ENCODE measurements at regions not wholly inside any gene's neighbourhood (a gene's known extent, or its start where the extent isn't known, plus 50 kb on each side); places are given as distances from the start of the nearest gene placed in this dataset.
"Not testable (repeated sequence)": the region's sequence is repeated elsewhere in the genome, so short reads cannot be mapped to it uniquely, and the experiment has no call there.

DNA sequence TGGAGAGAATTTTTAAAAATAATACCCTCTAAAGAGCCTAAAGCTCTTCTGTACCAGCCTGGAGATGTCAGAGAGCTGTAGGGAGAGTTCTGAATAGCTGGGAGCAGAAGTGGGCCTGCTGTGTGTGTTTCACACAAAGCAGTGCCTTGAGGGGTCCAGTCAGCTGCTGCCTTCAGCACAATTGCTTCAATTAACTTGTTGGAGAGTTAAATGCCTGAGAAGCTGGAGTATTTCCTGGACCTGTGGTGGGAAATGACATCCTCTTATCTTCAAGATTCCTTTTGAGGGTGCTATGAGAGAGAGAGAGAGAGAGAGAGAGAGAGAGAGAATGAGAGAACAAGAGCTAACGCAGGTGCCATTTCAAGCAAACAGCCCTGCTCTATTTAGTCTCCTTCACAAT, 96.2 kb upstream of the IL1RAPL2 start:
- ChIA-PET CTCF (no interaction called here), POLR2A (no interaction called here)
- DNase-seq (ENCODE audit: extremely low spot score), result no peak
- TF ChIP-seq LEF1 (IDR thresholded peaks at IDR 0.05; ENCODE audit: borderline replicate concordance), result no peak
- no peak for TF ChIP-seq L3MBTL2 (conservative IDR thresholded peaks at IDR 0.05)
- TF ChIP-seq ZNF384 (IDR thresholded peaks at IDR 0.05), result no peak
- no peak for TF ChIP-seq ARNT (IDR thresholded peaks at IDR 0.05)
- no peak for TF ChIP-seq FOXK2 (IDR thresholded peaks at IDR 0.05)
- TF ChIP-seq BHLHE40 (IDR thresholded peaks at IDR 0.05; ENCODE audit: borderline replicate concordance), result no peak
- TF ChIP-seq ELF4 (IDR thresholded peaks at IDR 0.05), result no peak
- no peak for TF ChIP-seq NFRKB (IDR thresholded peaks at IDR 0.05)
- TF ChIP-seq TARDBP (IDR thresholded peaks at IDR 0.05), result no peak
- TF ChIP-seq SP1 (IDR thresholded peaks at IDR 0.05), result no peak
- no peak for TF ChIP-seq CTBP1 (IDR thresholded peaks at IDR 0.05; ENCODE audit: borderline replicate concordance)

DNA sequence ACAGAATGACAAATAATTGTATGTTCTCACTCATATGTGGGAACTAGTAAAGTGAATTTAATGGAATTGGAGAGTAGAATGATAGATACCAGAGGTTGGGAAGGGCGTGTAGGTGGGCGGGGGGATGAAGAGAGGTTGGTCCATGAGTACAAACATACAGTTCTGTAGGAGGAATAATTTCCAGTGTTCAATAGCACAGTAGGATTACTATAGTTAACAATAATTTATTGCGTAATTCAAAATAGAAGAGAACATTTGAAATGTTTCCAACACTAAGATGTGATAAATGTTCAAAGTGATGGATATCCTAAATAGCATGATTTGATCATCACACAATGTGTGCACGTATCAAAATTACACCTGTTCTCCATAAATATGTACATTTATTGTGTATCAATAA, 106.2 kb upstream of the IL1RAPL2 start:
- TF ChIP-seq SUZ12 (IDR thresholded peaks at IDR 0.05), result no peak
- TF ChIP-seq SP1 (IDR thresholded peaks at IDR 0.05), result no peak
- no peak for TF ChIP-seq FOXM1 (IDR thresholded peaks at IDR 0.05; ENCODE audit: borderline replicate concordance)
- TF ChIP-seq, protein P1, sequence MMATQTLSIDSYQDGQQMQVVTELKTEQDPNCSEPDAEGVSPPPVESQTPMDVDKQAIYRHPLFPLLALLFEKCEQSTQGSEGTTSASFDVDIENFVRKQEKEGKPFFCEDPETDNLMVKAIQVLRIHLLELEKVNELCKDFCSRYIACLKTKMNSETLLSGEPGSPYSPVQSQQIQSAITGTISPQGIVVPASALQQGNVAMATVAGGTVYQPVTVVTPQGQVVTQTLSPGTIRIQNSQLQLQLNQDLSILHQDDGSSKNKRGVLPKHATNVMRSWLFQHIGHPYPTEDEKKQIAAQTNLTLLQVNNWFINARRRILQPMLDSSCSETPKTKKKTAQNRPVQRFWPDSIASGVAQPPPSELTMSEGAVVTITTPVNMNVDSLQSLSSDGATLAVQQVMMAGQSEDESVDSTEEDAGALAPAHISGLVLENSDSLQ (IDR thresholded peaks at IDR 0.05), result no peak
- no peak for TF ChIP-seq ARNT (IDR thresholded peaks at IDR 0.05)
- TF ChIP-seq FOXK2 (IDR thresholded peaks at IDR 0.05), result no peak
- no peak for TF ChIP-seq ZNF384 (IDR thresholded peaks at IDR 0.05)
- TF ChIP-seq LEF1 (IDR thresholded peaks at IDR 0.05; ENCODE audit: borderline replicate concordance), result no peak
- no peak for TF ChIP-seq HDGF (IDR thresholded peaks at IDR 0.05; ENCODE audit: borderline replicate concordance)
- no peak for TF ChIP-seq CTBP1 (IDR thresholded peaks at IDR 0.05; ENCODE audit: borderline replicate concordance)
- TF ChIP-seq NFRKB (IDR thresholded peaks at IDR 0.05), result no peak
- no peak for TF ChIP-seq ELF4 (IDR thresholded peaks at IDR 0.05)
- TF ChIP-seq FOXA1 (IDR thresholded peaks at IDR 0.05), result no peak
- no peak for TF ChIP-seq L3MBTL2 (conservative IDR thresholded peaks at IDR 0.05)
- TF ChIP-seq BHLHE40 (IDR thresholded peaks at IDR 0.05; ENCODE audit: borderline replicate concordance), result no peak
- ChIA-PET POLR2A (no interaction called here), CTCF (no interaction called here)
- no peak for DNase-seq (ENCODE audit: extremely low spot score)

DNA sequence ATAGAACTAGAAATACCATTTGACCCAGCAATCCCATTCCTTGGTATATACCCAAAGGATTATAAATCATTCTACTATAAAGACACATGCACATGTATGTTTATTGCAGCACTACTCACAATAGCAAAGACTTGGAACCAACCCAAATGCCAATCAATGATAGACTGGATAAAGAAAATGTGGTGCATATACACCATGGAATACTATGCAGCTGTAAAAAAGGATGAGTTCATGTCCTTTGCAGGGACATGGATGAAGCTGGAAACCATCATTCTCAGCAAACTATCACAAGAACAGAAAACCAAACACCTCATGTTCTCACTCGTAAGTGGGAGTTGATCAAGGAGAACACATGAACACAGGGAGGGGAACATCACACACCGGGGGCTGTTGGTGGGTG, 108.9 kb upstream of the IL1RAPL2 start:
- DNase-seq (ENCODE audit: extremely low spot score); POLR2A ChIA-PET; CTCF ChIA-PET: not testable (repeated sequence)

DNA sequence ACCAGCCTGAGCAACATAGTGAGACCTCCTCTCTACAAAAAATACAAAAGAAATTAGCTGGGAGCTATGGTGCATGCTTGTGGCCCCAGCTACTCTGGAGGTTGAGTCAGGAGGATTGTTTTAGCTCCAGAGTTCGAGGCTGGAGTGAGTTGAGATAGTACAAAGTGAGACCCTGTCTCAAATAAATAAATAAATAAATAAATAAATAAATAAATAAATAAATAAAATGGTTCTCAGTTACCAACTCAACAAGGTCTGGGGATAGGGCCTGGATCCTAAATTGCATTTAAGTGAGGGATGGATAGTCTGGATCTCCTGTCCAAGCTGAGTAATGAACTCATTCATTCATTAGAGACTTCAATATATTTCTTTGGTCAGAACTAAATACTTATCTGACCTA, 115.7 kb upstream of the IL1RAPL2 start:
- DNase-seq (ENCODE audit: extremely low spot score), result no peak
- ChIA-PET CTCF (no interaction called here), POLR2A (no interaction called here)

DNA sequence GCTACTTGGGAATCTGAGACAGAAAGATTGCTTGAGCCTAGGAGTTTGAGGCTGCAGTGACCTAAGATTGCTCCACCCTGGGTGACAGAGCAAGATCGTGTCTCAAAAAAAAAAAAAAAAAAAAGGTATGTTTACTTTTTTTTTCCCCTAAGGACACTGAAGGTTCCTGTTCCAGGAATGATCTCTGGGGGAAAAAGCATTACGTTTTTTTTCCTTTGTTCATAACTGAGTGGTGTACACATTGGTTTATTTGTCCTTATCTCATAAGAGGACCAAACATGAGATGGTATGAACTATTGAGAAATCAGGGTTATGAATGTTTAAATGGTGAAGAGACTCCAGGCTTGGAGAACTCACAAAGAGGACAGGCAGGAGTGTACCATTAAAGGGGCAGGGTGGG, 120.4 kb upstream of the IL1RAPL2 start:
- no peak for DNase-seq (ENCODE audit: extremely low spot score)
- ChIA-PET CTCF (no interaction called here), POLR2A (no interaction called here)
- no peak for TF ChIP-seq NFRKB (IDR thresholded peaks at IDR 0.05)

More for the DNA sequence above, 115.7 kb upstream of the IL1RAPL2 start:
- no peak for TF ChIP-seq FOXM1 (IDR thresholded peaks at IDR 0.05; ENCODE audit: borderline replicate concordance)
- no peak for TF ChIP-seq HDGF (IDR thresholded peaks at IDR 0.05; ENCODE audit: borderline replicate concordance)
- TF ChIP-seq FOXA1 (IDR thresholded peaks at IDR 0.05), result no peak
- TF ChIP-seq TARDBP (IDR thresholded peaks at IDR 0.05), result no peak
- no peak for TF ChIP-seq FOXK2 (IDR thresholded peaks at IDR 0.05)
- TF ChIP-seq L3MBTL2 (conservative IDR thresholded peaks at IDR 0.05), result no peak
- no peak for TF ChIP-seq ELF4 (IDR thresholded peaks at IDR 0.05)
- TF ChIP-seq CTBP1 (IDR thresholded peaks at IDR 0.05; ENCODE audit: borderline replicate concordance), result no peak
- no peak for TF ChIP-seq ARNT (IDR thresholded peaks at IDR 0.05)
- TF ChIP-seq, protein P1 (IDR thresholded peaks at IDR 0.05), result no peak
- TF ChIP-seq LEF1 (IDR thresholded peaks at IDR 0.05; ENCODE audit: borderline replicate concordance), result no peak

DNA sequence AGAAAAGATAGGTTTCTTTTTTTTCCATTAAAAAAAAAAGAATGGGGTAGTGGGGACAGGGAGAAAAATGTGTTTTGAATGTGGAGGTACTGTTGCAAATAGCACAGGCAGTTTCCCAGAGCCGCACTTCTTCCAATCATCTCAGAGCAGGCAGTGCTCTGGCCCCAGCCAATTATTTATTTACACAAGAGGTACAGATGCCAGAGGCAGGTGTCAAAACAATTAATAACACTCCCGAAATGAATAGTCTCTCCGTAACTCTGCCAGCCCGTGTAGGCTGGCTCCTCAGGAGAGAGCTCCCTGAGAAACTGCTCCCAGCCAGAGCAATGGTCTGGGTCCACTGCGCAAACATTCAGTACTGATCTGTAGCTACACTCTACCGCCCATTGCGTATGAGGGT, 130.8 kb upstream of the IL1RAPL2 start:
- TF ChIP-seq ARNT (IDR thresholded peaks at IDR 0.05) (no peak), TARDBP (IDR thresholded peaks at IDR 0.05) (no peak), L3MBTL2 (conservative IDR thresholded peaks at IDR 0.05) (no peak), LEF1 (IDR thresholded peaks at IDR 0.05; ENCODE audit: borderline replicate concordance) (no peak), NFRKB (IDR thresholded peaks at IDR 0.05) (no peak), FOXA1 (IDR thresholded peaks at IDR 0.05) (no peak), FOXK2 (IDR thresholded peaks at IDR 0.05) (no peak), FOXM1 (IDR thresholded peaks at IDR 0.05; ENCODE audit: borderline replicate concordance) (no peak), BHLHE40 (IDR thresholded peaks at IDR 0.05; ENCODE audit: borderline replicate concordance) (no peak), ELF4 (IDR thresholded peaks at IDR 0.05) (no peak)
- TF ChIP-seq, protein P1 (IDR thresholded peaks at IDR 0.05), result no peak
- CTCF ChIA-PET, result no interaction called here
- POLR2A ChIA-PET, result no interaction called here
- DNase-seq (ENCODE audit: extremely low spot score), result no peak

DNA sequence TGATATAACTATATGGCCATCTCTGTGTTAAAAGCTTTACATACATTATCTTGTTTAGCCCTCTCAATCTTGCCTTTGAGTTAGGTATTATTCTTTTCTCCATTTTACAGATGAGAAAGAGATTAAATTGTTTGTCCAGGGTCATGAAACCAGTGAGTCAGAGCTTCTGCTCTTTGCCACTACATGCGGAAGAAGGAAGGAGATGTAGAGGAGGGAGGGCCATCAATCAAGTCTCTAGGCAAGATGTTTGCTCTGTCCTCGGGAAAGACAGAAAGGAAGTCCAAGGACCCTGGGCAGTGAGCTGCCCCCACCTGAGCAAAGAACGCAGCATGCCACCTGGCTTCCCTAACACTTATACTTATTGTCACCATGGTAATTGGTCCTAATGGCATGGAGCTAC, 133.7 kb upstream of the IL1RAPL2 start:
- TF ChIP-seq CTBP1 (IDR thresholded peaks at IDR 0.05; ENCODE audit: borderline replicate concordance) (no peak), FOXK2 (IDR thresholded peaks at IDR 0.05) (no peak), BHLHE40 (IDR thresholded peaks at IDR 0.05; ENCODE audit: borderline replicate concordance) (no peak), SP1 (IDR thresholded peaks at IDR 0.05) (no peak), FOXA1 (IDR thresholded peaks at IDR 0.05) (no peak), LEF1 (IDR thresholded peaks at IDR 0.05; ENCODE audit: borderline replicate concordance) (no peak), ZNF384 (IDR thresholded peaks at IDR 0.05) (no peak), NFRKB (IDR thresholded peaks at IDR 0.05) (no peak), SUZ12 (IDR thresholded peaks at IDR 0.05) (no peak), L3MBTL2 (conservative IDR thresholded peaks at IDR 0.05) (no peak), ELF4 (IDR thresholded peaks at IDR 0.05) (no peak), HDGF (IDR thresholded peaks at IDR 0.05; ENCODE audit: borderline replicate concordance) (no peak), FOXM1 (IDR thresholded peaks at IDR 0.05; ENCODE audit: borderline replicate concordance) (no peak), TARDBP (IDR thresholded peaks at IDR 0.05) (no peak), ARNT (IDR thresholded peaks at IDR 0.05) (no peak)
- TF ChIP-seq, protein P1 (IDR thresholded peaks at IDR 0.05), result no peak
- CTCF ChIA-PET, result no interaction called here
- no peak for DNase-seq (ENCODE audit: extremely low spot score)

More for the DNA sequence above, 133.7 kb upstream of the IL1RAPL2 start:
- POLR2A ChIA-PET, result no interaction called here

Measured in HEK293T (cell line).